ENCODE measurements at regions not wholly inside any gene's neighbourhood (a gene's known extent, or its start where the extent isn't known, plus 50 kb on each side); places are given as distances from the start of the nearest gene placed in this dataset.

GRCh38 chr5:99099691-99100090, 170.9 kb upstream of the CHD1 start:
- no peak for DNase-seq (ENCODE audit: low spot score)
- TF ChIP-seq CTCF (IDR thresholded peaks at IDR 0.05; ENCODE audit: extremely low read depth, missing control alignments), result no peak

- no peak for TF ChIP-seq CTCF (IDR thresholded peaks at IDR 0.05; ENCODE audit: extremely low read depth, missing control alignments)
- DNase-seq (ENCODE audit: low spot score), result no peak
Observed at GRCh38 chr5:99089822-99090549, 161.2 kb upstream of the CHD1 start.

- no peak for DNase-seq (ENCODE audit: low spot score)
- no peak for TF ChIP-seq CTCF (IDR thresholded peaks at IDR 0.05; ENCODE audit: extremely low read depth, missing control alignments)
Observed at GRCh38 chr5:99088309-99088708, 159.5 kb upstream of the CHD1 start.

GRCh38 chr5:99083197-99083596, 154.4 kb upstream of the CHD1 start:
- no peak for DNase-seq (ENCODE audit: low spot score)
- TF ChIP-seq CTCF (IDR thresholded peaks at IDR 0.05; ENCODE audit: extremely low read depth, missing control alignments), result no peak

- TF ChIP-seq CTCF (IDR thresholded peaks at IDR 0.05; ENCODE audit: extremely low read depth, missing control alignments), result no peak
- no peak for DNase-seq (ENCODE audit: low spot score)
Observed at GRCh38 chr5:99081711-99082110, 152.9 kb upstream of the CHD1 start.

GRCh38 chr5:99076723-99077640, 148.2 kb upstream of the CHD1 start:
- TF ChIP-seq CTCF (IDR thresholded peaks at IDR 0.05; ENCODE audit: extremely low read depth, missing control alignments), result no peak
- DNase-seq (ENCODE audit: low spot score), result no peak

GRCh38 chr5:99072846-99073245, 144.0 kb upstream of the CHD1 start:
- no peak for DNase-seq (ENCODE audit: low spot score)
- no peak for TF ChIP-seq CTCF (IDR thresholded peaks at IDR 0.05; ENCODE audit: extremely low read depth, missing control alignments)

Measured in GM20000 (cell line).